ENCODE measurements at regions not wholly inside any gene's neighbourhood (a gene's known extent, or its start where the extent isn't known, plus 50 kb on each side); places are given as distances from the start of the nearest gene placed in this dataset.

DNA sequence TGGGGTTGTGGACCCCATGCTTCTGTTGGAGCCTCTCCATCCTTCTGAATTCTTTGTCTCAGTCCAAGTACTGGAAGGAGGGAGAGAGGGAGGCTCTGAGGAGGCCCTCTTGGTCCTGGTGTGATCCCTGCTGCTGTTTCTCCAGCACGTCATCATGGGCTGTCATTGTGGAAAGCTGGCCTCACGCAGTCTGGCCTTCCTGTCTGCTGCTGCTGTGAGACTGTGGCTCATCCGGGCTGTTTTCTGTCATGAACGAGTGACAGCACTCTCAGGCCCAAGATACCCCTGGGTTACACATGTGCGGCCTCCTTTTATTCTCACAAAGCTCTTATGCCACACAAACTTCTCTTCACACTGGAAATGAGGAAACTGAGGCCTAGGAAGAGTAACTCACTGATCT lies 499.3 kb downstream of the CCDC171 start:
- TF ChIP-seq, protein P1, sequence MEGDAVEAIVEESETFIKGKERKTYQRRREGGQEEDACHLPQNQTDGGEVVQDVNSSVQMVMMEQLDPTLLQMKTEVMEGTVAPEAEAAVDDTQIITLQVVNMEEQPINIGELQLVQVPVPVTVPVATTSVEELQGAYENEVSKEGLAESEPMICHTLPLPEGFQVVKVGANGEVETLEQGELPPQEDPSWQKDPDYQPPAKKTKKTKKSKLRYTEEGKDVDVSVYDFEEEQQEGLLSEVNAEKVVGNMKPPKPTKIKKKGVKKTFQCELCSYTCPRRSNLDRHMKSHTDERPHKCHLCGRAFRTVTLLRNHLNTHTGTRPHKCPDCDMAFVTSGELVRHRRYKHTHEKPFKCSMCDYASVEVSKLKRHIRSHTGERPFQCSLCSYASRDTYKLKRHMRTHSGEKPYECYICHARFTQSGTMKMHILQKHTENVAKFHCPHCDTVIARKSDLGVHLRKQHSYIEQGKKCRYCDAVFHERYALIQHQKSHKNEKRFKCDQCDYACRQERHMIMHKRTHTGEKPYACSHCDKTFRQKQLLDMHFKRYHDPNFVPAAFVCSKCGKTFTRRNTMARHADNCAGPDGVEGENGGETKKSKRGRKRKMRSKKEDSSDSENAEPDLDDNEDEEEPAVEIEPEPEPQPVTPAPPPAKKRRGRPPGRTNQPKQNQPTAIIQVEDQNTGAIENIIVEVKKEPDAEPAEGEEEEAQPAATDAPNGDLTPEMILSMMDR (IDR thresholded peaks at IDR 0.05; ENCODE audit: low read depth, low read length), result no peak
- in situ Hi-C loops (cut with HindIII; ENCODE audit: low sequenced_read_pairs), result no loop called here
- no peak for DNase-seq (ENCODE audit: low read depth, low spot score)
- H3K4me3 ChIP-seq (ENCODE audit: low read depth, low read length), result no peak overlapping the region

- no peak overlapping the region for H3K4me3 ChIP-seq (ENCODE audit: low read depth, low read length)
- no peak for DNase-seq (ENCODE audit: low read depth, low spot score)
- TF ChIP-seq, protein P1 (IDR thresholded peaks at IDR 0.05; ENCODE audit: low read depth, low read length), result no peak
- in situ Hi-C loops (cut with HindIII; ENCODE audit: low sequenced_read_pairs), result no loop called here
Observed at GRCh38 chr9:16052757-16053530, 500.1 kb downstream of the CCDC171 start.

GRCh38 chr9:16057541-16057940 lies 504.7 kb downstream of the CCDC171 start:
- no peak overlapping the region for H3K4me3 ChIP-seq (ENCODE audit: low read depth, low read length)
- TF ChIP-seq, protein P1 (IDR thresholded peaks at IDR 0.05; ENCODE audit: low read depth, low read length), result no peak
- in situ Hi-C loops (cut with HindIII; ENCODE audit: low sequenced_read_pairs), result no loop called here
- no peak for DNase-seq (ENCODE audit: low read depth, low spot score)

- DNase-seq (ENCODE audit: low read depth, low spot score), result peak; percentile 79
- no peak overlapping the region for H3K4me3 ChIP-seq (ENCODE audit: low read depth, low read length)
- in situ Hi-C loops (cut with HindIII; ENCODE audit: low sequenced_read_pairs), result no loop called here
- TF ChIP-seq, protein P1 (IDR thresholded peaks at IDR 0.05; ENCODE audit: low read depth, low read length), result peak; percentile 1
Observed at GRCh38 chr9:16058131-16058549, 505.3 kb downstream of the CCDC171 start.

GRCh38 chr9:16060436-16061129 lies 507.7 kb downstream of the CCDC171 start:
- H3K4me3 ChIP-seq (ENCODE audit: low read depth, low read length), result no peak overlapping the region
- in situ Hi-C loops (cut with HindIII; ENCODE audit: low sequenced_read_pairs), result no loop called here
- no peak for DNase-seq (ENCODE audit: low read depth, low spot score)
- TF ChIP-seq, protein P1 (IDR thresholded peaks at IDR 0.05; ENCODE audit: low read depth, low read length), result no peak

GRCh38 chr9:16062542-16063240 lies 509.8 kb downstream of the CCDC171 start:
- DNase-seq (ENCODE audit: low read depth, low spot score), result peak; percentile 95
- in situ Hi-C loops (cut with HindIII; ENCODE audit: low sequenced_read_pairs), result no loop called here
- TF ChIP-seq, protein P1 (IDR thresholded peaks at IDR 0.05; ENCODE audit: low read depth, low read length), result no peak
- H3K4me3 ChIP-seq (ENCODE audit: low read depth, low read length), result no peak overlapping the region

All from astrocyte of the spinal cord (primary cell).